GM11168 (cell line): ENCODE measurements at regions not wholly inside any gene's neighbourhood (a gene's known extent, or its start where the extent isn't known, plus 50 kb on each side); places are given as distances from the start of the nearest gene placed in this dataset.

Experiments
- in situ Hi-C: fragments of 300-500 bp; cut with MboI; formaldehyde crosslinking; loops from one replicate; pipeline ENCODE4 v1.12.0; 2022; ENCODE audit warnings: low sequenced_read_pairs; ENCODE audit not compliant: unreplicated experiment

- in situ Hi-C loops, result no loop called here
Measured at GRCh38 chr5:35294017-35294416, 63.7 kb upstream of the PRLR start.

DNA sequence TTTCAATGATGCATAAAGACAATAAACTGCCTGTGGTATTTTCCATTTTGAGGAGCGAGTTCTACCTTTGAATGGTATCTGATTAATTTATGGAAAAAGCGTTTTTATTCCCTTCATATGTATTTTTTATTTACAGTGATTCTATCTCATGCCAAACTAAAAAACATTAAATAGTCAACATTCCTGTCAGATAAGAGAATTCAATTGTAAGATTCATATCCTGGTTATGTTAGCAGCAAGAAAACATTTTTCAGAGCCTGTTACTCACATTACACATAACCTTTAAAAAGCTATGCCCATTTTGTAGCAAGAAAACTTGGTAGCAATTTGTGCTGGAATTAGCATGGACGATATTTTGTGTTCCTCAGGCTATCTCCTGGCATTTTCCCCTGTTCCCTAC is 55.1 kb upstream of the PRLR start:
- in situ Hi-C loops, result no loop called here

- in situ Hi-C loops, result no loop called here
Measured at GRCh38 chr5:35285011-35285410, 54.7 kb upstream of the PRLR start.

- in situ Hi-C loops, result no loop called here
Measured at GRCh38 chr5:35284364-35284763, 54.1 kb upstream of the PRLR start.

- in situ Hi-C loops, result no loop called here
Measured at GRCh38 chr5:35282810-35283209, 52.5 kb upstream of the PRLR start.

DNA sequence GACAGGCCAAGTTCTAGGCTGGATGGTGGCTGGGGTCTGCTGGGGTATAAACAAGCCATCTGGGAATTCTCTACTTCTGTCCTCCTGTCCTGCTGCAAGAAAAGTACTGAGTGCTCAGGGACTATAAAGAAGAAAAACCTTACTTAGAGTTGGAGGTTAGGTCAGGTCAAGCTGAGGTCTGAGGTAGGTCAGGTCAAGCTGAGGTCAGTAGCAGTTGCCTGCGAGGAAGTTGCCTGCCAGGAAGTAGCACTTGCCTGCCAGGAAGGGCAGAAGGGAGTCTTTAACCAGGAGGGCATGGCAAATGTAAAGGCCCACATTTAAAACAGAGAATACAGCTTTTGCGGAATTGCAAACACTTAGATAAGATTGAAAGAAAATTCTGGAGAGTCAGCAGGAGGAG is 51.3 kb upstream of the PRLR start:
- in situ Hi-C loops, result no loop called here
